HuH-7.5 (cell line): ENCODE measurements at regions not wholly inside any gene's neighbourhood (a gene's known extent, or its start where the extent isn't known, plus 50 kb on each side); places are given as distances from the start of the nearest gene placed in this dataset.
"Not testable (repeated sequence)": the region's sequence is repeated elsewhere in the genome, so short reads cannot be mapped to it uniquely, and the experiment has no call there.

Experiments
- DNase-seq: peaks from one replicate; pipeline ENCODE4 v3.0.0; 2011; ENCODE audit warnings: low spot score

GRCh38 chr20:6321235-6321634, 198.4 kb upstream of the FERMT1 start:
- DNase-seq = not testable (repeated sequence)

GRCh38 chr20:6311841-6312655, 189.2 kb upstream of the FERMT1 start:
- DNase-seq = no peak

DNA sequence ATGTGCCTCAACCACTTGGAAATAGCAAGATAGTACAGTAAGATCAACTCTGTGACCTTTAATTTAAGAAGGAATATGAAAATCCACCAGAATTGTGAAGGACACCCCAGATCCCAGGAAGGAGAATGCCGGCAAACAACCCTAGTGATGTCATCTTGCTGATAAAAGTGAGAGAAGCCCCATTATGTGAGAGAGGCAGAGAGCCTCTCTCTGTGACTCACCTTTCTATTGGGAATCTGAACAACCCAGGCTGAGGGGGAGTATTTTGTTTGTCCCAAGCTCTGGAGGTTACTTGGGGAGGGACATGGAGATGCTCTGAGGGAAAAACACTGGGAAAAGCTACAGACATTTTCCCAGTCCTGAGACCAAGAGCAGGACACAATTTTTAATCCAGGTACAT, 188.3 kb upstream of the FERMT1 start:
- no peak for DNase-seq

GRCh38 chr20:6305536-6305935, 182.7 kb upstream of the FERMT1 start:
- no peak for DNase-seq

- no peak for DNase-seq
Measured at GRCh38 chr20:6302041-6302440, 179.2 kb upstream of the FERMT1 start.

DNA sequence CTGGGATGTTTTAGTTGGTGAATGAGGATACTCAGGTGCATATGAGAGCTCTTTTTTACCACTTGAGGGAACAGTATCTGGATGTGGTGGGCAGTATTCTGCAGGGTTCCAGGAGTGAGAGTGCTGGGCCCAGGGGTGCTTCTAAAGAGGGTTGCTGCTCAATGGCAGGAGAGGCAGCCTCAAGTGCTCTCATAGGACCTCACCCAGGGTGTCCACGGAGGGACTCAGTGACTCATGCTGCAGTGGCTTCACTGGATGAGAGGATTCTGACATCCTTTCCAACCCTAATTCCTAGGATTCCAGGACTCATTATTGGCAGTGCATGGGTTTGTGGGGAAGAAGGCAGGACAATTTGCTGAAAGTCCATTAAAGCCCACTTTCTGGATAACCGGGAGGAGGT, 176.6 kb upstream of the FERMT1 start:
- DNase-seq = no peak

- DNase-seq = no peak
Measured at GRCh38 chr20:6298049-6298448, 175.2 kb upstream of the FERMT1 start.

DNA sequence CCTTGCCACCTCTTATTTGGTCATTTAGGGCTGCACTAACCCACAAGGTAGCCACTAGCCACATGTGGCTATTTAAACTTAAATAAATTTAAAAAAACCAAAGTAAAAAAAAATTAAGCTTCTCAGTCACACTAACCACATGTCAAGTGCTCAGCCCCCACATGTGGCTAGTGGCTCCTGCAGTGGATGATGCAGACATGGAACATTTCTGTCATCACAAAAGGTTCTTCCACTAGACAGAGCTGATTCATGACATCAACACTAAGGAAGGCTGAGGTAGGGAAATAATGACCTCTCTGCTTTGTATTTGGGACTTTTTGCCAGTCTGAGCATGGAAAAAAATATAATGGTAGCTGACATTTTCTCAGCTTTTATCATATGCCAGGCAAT, 173.0 kb upstream of the FERMT1 start:
- DNase-seq = no peak

DNA sequence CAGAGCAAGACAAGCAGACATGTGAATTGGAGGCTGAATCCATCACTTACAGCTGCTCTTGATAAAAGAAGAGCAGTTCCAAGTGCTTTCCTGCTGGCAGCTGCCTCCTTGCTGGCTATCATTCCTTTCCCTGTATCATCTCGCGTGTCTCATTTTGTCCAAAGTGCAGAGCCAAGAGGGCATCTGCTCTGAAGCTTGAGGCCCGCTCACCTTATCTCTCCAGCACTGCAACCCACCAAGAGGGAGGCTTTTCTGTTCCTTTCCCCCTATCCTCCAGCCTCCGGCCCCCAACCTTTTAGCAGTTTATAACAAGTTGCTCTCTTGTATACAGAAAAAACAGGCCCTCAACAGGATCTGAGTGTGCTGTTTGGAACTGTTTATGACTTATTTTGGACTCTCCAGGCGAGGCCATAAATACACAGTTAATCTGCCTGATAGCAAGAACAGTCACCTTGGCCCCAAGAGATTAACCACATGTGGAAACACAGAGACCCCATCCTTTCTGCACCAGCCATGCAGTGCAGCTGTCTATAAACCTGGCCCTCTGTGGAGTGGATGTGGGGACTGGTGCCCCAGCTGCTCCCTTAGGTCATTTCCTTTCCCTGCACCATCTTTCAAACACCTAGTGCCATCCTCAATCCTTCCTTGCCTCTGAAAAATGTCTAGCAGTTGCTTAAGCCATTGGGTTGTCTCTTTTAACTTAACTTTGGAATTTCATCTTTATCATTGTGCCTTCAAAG, 172.5 kb upstream of the FERMT1 start:
- DNase-seq = no peak

DNA sequence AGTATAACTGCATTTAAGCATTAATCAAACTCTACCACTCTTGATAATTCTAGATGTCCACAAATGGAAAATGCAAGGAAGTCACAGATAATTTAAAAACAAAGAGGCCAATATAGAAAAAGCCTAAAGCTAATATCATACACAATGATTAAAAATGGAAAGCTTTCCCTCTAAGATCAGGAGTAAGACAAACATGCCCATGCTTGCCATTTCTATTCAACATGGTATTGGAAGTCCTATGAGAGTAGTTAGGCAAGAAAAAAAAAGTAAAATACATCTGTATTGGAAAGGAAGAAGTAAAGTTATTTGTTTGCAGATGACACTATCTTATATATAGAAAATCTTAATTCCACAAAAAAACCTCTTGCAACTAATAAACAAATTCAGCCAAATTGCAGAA, 164.6 kb upstream of the FERMT1 start:
- DNase-seq = no peak

DNA sequence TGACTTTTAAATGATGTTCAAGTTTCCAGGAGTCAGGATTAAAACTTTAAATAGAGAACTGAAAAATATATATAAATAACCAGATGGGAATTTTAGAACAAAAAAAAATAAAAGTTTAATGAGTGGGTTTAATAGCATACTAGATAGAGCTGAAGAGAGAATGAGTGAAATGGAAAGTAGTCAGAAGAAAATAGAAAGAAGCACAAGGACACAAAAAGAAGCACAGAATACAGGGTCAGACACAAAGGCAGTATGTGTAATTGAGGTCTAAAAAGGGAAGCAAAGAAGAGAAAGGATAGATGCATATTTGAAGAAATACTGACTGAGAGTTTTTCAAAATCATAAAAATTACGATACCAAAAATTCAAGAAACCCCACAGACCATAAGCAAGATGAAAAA, 159.8 kb upstream of the FERMT1 start:
- DNase-seq = no peak

GRCh38 chr20:6277661-6278240, 154.9 kb upstream of the FERMT1 start:
- no peak for DNase-seq

GRCh38 chr20:6270404-6270803, 147.6 kb upstream of the FERMT1 start:
- not testable (repeated sequence) for DNase-seq

DNA sequence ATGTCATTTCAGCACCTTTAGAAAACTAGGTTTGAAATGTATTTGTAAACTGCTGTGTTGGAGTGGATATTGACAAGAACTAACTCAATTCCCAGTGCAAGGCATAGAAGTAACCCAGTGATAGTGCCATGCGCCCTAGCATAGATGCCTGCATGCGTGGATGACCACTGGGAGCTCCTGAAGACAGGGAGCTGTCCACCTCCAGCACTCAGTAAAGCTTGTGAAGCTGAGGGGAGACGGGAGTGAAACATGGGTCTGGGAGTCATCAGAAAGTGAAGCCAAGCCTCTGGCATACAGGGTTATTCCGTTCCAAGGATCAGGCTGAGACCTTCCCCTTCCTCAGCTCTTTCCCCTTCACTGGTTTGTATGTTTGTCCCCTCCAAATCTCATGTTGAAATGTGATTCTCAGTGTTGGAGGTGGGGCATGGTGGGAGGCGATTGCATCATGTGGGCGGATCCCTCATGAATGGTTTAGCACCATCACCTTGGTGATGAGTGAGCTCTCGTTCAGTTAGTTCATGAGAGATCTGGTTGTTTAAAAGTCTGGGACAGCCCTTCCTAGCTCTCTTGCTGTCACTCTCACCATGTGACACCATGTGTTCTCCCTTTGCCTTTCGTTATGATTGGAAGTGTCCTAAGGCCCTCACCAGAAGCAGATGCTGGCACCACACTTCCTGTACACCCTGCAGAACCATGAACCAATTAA, 146.5 kb upstream of the FERMT1 start:
- DNase-seq = no peak

DNA sequence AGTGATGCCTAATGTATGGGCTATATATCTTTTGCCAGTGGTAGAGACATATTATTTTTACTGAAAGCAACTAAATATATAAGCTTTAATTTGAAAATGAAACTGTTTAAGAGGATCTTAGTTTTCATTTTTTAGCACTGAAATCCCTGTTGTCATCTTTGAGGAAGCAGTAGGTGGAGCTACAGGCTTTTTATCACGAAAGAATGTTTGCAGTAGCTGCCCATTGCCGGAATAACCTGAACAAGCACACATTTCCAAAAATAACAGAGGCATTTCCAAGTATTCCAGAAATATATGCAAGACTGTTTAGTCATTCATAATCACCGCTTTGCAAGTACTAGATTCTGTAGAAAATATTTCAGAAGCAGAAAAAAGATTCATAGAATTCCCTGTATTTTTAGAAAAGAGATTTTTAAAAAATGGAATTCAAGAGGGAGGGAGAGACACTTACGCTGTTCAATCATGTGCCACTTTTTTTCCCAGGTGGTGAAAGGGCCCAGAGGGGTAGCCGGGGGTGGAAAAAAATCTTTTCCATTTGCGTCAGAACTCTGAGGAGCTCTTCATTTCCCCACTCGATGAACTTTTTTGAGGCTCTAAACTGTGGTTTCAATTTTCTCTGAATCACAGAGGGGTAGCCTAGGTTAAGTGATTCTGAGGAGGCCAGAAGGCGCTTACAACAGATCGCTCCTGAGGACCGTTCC, 142.5 kb upstream of the FERMT1 start:
- peak; percentile 51 for DNase-seq

GRCh38 chr20:6253396-6253795, 130.6 kb upstream of the FERMT1 start:
- DNase-seq = no peak

DNA sequence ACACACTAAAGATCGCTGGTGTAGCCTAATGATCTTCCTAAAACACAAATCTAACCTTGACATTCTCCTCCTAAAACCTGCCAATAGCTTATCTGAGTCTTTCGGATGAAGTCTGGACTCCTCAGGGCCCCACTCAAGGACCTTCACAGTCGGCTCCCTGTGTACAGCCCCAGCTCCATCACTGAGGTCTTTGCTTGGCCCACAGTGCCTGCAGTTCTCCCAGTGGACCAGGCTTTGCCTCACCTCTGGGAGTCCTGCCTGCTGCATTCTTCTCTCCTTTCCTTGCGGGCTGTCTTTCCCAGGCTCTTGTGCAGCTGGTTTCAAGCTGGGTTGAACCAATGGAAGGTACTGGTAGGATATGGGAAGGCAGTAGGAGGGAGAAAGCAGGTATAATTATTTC, 122.6 kb upstream of the FERMT1 start:
- no peak for DNase-seq

DNA sequence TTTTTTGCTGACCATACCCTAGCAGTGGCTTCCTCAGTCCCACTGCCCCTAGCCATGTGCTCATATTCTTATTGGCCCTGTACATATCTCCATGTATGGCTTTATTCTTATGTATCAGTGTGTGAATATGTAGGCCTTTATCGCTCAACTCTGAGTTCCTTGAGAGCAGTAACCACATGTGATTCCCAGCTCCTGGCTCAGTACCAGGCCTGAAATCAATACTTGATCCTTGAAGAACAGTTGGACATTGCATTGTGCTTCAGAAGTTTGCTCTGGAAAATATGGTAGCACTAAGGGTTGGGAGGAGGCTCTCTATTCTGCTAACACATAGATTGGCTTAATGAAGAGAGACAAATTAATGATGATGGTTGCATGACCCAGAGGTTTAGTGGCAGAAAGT, 118.8 kb upstream of the FERMT1 start:
- no peak for DNase-seq

DNA sequence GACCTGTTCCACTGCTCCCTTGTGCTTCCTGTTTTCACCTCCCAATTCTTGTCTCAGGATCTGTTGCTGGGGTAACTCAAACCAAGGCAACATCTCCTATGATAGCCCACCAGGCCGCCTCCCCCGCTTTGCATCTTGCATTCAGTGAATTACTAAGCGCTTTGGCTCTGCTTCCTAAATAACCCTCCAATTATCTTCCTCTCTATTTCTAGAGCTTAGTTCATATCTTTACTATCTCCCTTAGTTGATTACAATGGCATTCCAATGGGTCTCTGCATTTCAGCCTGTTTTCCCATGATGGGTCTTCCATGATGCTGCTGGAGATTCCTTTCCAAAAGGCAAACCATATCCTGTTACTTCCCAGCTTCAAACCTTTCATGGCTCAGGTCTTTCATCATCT, 117.2 kb upstream of the FERMT1 start:
- no peak for DNase-seq

- DNase-seq = no peak
Measured at GRCh38 chr20:6238421-6238820, 115.6 kb upstream of the FERMT1 start.

GRCh38 chr20:6235510-6235909, 112.7 kb upstream of the FERMT1 start:
- no peak for DNase-seq

DNA sequence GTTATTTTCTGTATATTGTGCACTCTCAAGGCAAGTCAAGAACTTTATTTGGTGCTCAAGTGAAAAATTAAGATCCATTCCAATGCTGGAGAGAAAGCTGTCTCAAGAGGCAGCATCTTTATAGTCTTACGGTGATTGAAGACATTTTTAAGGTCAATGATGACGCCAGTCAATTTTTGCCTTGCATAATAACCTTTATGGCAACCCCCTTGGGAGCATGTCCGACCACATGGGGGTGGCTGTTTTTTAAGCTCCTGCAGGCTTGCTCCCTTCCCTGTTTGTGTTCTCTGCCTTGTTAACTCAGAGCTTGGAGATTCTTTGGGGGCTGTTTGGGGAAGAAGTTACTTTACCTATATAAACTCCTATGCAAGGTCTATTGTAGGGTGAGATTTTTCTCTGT, 109.6 kb upstream of the FERMT1 start:
- no peak for DNase-seq
